PC-9 (cell line): ENCODE measurements at regions not wholly inside any gene's neighbourhood (a gene's known extent, or its start where the extent isn't known, plus 50 kb on each side); places are given as distances from the start of the nearest gene placed in this dataset.

Experiments
- BruUV-seq: library from RNA; stranded (reverse); fragments of 400-500 nt; replicated peaks from 2 replicates; lab custom pipeline; 2021; lab: Mats Ljungman, UMichigan
- CTCF ChIA-PET: fragments of 300-600 bp; sonication (Branson Sonifier 250); formaldehyde crosslinking; loops from one replicate; lab custom pipeline; 2022; ENCODE audit warnings: antibody characterized with exemption; lab: Charles Lee
- POLR2A ChIA-PET: fragments of 300-600 bp; sonication (Branson Sonifier 250); formaldehyde crosslinking; loops from one replicate; lab custom pipeline; 2022; ENCODE audit warnings: antibody characterized with exemption; ENCODE audit not compliant: unreplicated experiment; lab: Charles Lee
- DNase-seq, 2 experiments: peaks; one replicate each; pipeline versions ENCODE4 v3.0.0 to v3.0.0-alpha.2; 2015 to 2022; ENCODE audit warnings: mixed read lengths in 1 of 2
- H2AFZ ChIP-seq: fragments of 200-600 bp; sonication (generic); 2 replicates; pipeline ENCODE4 v1.8.1; 2017; ENCODE audit warnings: antibody characterized with exemption
- H3F3A ChIP-seq: fragments of 200-600 bp; sonication (generic); 2 replicates; pipeline ENCODE4 v1.8.1; 2017; ENCODE audit warnings: antibody characterized with exemption, mild to moderate bottlenecking, low read depth; ENCODE audit not compliant: insufficient read depth
- H3K27ac ChIP-seq: fragments of 200-600 bp; sonication (generic); 2 replicates; pipeline ENCODE4 v1.6.1; 2016; ENCODE audit warnings: mixed run types
- H3K27me3 ChIP-seq: fragments of 200-600 bp; sonication (generic); 2 replicates; pipeline ENCODE4 v1.6.1; 2016; ENCODE audit warnings: low read depth, mixed run types; ENCODE audit not compliant: insufficient read depth
- H3K36me3 ChIP-seq: fragments of 200-600 bp; sonication (generic); 2 replicates; pipeline ENCODE4 v1.6.1; 2016; ENCODE audit warnings: low read depth, mixed run types
- H3K4me1 ChIP-seq: fragments of 200-600 bp; sonication (generic); replicated peaks from 2 replicates; pipeline ENCODE4 v1.6.1; 2016; ENCODE audit warnings: mixed run types; ENCODE audit not compliant: insufficient read depth
- H3K4me2 ChIP-seq: fragments of 200-600 bp; sonication (generic); 2 replicates; pipeline ENCODE4 v1.6.1; 2017; ENCODE audit warnings: mixed run types
- H3K4me3 ChIP-seq: fragments of 200-600 bp; sonication (generic); 2 replicates; pipeline ENCODE4 v1.6.1; 2016; ENCODE audit warnings: mixed run types
- H3K79me2 ChIP-seq: fragments of 200-600 bp; sonication (generic); 2 replicates; pipeline ENCODE4 v1.6.1; 2017; ENCODE audit warnings: low read depth, mixed run types
- H3K9me2 ChIP-seq: fragments of 200-600 bp; sonication (generic); 2 replicates; pipeline ENCODE4 v1.8.1; 2017; ENCODE audit warnings: mild to moderate bottlenecking; ENCODE audit not compliant: insufficient read depth
- H3K9me3 ChIP-seq: fragments of 200-600 bp; sonication (generic); 2 replicates; pipeline ENCODE4 v1.8.1; 2016; ENCODE audit warnings: low read depth; ENCODE audit not compliant: insufficient read depth
- H4K20me1 ChIP-seq: fragments of 200-600 bp; sonication (generic); 2 replicates; pipeline ENCODE4 v1.8.1; 2017; ENCODE audit not compliant: insufficient read depth
- EZH2 ChIP-seq: fragments of 200-600 bp; sonication (generic); IDR thresholded peaks from 2 replicates; pipeline ENCODE4 v1.8.0; 2017; ENCODE audit warnings: antibody characterized with exemption, low read depth
- intact Hi-C: fragments of 100-400 bp; cut with micrococcal nuclease; formaldehyde crosslinking; loops from one replicate; pipeline ENCODE4 v1.10.0; 2022; ENCODE audit not compliant: unreplicated experiment
- TF ChIP-seq, protein P1 (sequence below): fragments of 200-600 bp; sonication (generic); conservative IDR thresholded peaks from 2 replicates; pipeline ENCODE4 v1.6.1; 2017; ENCODE audit warnings: mixed run types, antibody characterized with exemption, mild to moderate bottlenecking, moderate library complexity

DNA sequence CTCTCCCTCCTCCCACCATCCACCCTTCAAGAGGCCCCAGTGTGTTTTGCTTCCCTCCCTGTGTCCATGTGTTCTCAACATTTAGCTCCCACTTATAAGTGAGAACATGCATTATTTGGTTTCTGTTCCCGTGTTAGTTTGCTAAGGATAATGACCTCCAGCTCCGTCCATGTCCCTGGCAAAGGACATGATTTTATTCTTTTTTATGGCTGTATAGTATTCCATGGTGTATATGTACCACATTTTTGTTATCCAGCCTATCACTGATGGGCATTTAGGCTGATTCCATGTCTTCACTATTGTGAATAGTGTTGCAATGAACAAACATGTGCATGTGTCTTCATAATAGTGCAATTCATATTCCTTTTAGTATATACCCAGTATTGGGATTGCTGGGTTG lies 79.7 kb downstream of the MRPL32 start:
- Histone ChIP-seq H3K4me3 (no peak overlapping the region), H3K27ac (no peak overlapping the region), H3K27me3 (peaks cover 55% of the 10 kb centered on the region; the same call in 1 of the 2 replicates), H3K79me2 (no peaks in the 10 kb centered on the region), H3K9me3 (no peaks in the 10 kb centered on the region), H3K4me1 (no peaks in the 10 kb centered on the region), H2AFZ (no peak overlapping the region), H3F3A (no peaks in the 10 kb centered on the region), H3K9me2 (no peaks in the 10 kb centered on the region), H3K36me3 (no peaks in the 10 kb centered on the region), H3K4me2 (no peak overlapping the region), H4K20me1 (no peaks in the 10 kb centered on the region)
- TF ChIP-seq, protein P1, sequence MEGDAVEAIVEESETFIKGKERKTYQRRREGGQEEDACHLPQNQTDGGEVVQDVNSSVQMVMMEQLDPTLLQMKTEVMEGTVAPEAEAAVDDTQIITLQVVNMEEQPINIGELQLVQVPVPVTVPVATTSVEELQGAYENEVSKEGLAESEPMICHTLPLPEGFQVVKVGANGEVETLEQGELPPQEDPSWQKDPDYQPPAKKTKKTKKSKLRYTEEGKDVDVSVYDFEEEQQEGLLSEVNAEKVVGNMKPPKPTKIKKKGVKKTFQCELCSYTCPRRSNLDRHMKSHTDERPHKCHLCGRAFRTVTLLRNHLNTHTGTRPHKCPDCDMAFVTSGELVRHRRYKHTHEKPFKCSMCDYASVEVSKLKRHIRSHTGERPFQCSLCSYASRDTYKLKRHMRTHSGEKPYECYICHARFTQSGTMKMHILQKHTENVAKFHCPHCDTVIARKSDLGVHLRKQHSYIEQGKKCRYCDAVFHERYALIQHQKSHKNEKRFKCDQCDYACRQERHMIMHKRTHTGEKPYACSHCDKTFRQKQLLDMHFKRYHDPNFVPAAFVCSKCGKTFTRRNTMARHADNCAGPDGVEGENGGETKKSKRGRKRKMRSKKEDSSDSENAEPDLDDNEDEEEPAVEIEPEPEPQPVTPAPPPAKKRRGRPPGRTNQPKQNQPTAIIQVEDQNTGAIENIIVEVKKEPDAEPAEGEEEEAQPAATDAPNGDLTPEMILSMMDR = no peak
- TF ChIP-seq EZH2 = no peak
- ChIA-PET POLR2A (no interaction called here), CTCF (no interaction called here)
- intact Hi-C loops = no loop called here
- DNase-seq = no peak
- no TSS peak for BruUV-seq

DNA sequence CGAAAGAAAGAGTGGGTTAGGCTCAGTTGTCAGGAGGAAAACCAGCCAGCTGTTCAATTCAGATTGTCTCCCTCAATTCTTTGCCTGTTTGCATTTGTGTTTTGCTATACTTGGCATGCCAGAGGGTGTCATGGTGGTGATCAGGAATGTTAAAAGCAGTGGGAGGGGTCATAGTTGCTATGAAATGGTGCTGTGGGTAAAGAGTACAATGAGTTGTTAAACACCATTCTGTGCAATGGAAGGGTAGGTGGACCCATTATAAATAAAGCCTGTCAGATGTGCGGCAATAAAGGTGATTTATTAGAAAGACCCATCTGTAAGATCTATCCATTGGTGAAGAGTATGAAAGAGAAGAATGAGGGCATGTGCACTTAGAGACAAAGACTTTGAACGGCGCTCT lies 82.2 kb downstream of the MRPL32 start:
- peaks cover 50% of the 10 kb centered on the region; the same call in 1 of the 2 replicates for H3K27me3 ChIP-seq
- intact Hi-C loops = no loop called here
- no peak overlapping the region for H2AFZ ChIP-seq
- H4K20me1 ChIP-seq = no peaks in the 10 kb centered on the region
- ChIA-PET POLR2A (no interaction called here), CTCF (no interaction called here)
- no peaks in the 10 kb centered on the region for H3K9me3 ChIP-seq
- H3K79me2 ChIP-seq = no peaks in the 10 kb centered on the region
- H3K27ac ChIP-seq = no peak overlapping the region
- H3K4me2 ChIP-seq = no peak overlapping the region
- no peak overlapping the region for H3K4me3 ChIP-seq
- no peak for TF ChIP-seq EZH2
- TF ChIP-seq, protein P1 = no peak
- no peaks in the 10 kb centered on the region for H3K36me3 ChIP-seq
- H3F3A ChIP-seq = no peaks in the 10 kb centered on the region
- BruUV-seq = no TSS peak
- H3K9me2 ChIP-seq = no peaks in the 10 kb centered on the region; the same call in 1 of the 2 replicates
- DNase-seq = no peak
- no peaks in the 10 kb centered on the region for H3K4me1 ChIP-seq

DNA sequence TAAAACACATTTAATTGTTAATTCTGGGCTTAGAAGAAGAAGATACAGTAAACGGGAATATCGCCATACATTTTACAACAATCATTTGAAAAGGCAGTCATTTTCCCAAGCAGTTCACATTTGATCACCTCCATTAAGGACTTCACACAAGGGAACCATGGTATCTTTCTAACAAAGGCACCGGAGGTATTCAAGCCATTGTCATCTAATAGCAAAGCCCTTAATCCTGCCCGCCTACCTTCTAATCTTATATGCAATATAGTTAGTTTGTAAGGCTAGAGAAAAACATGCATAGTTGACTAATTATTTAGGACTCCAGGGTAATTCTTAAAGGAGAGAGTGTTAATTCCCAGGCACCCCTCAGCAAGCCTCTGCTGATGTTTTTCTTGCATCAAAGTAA lies 83.1 kb downstream of the MRPL32 start:
- H3K4me2 ChIP-seq = no peak overlapping the region
- H3K9me2 ChIP-seq = no peaks in the 10 kb centered on the region; the same call in 1 of the 2 replicates
- H3K9me3 ChIP-seq = no peaks in the 10 kb centered on the region
- no TSS peak for BruUV-seq
- H3K4me3 ChIP-seq = no peak overlapping the region
- no peaks in the 10 kb centered on the region for H3F3A ChIP-seq
- H3K36me3 ChIP-seq = no peaks in the 10 kb centered on the region
- no peak for DNase-seq
- TF ChIP-seq EZH2 = no peak
- TF ChIP-seq, protein P1 = no peak
- ChIA-PET CTCF (no interaction called here), POLR2A (no interaction called here)
- no peaks in the 10 kb centered on the region; the same call in 1 of the 2 replicates for H4K20me1 ChIP-seq
- H3K4me1 ChIP-seq = no peaks in the 10 kb centered on the region
- no peak overlapping the region for H3K27ac ChIP-seq
- H3K27me3 ChIP-seq = peaks cover 41% of the 10 kb centered on the region; the same call in 1 of the 2 replicates
- intact Hi-C loops = no loop called here
- no peak overlapping the region for H2AFZ ChIP-seq
- no peaks in the 10 kb centered on the region for H3K79me2 ChIP-seq
